ENCODE measurements at regions not wholly inside any gene's neighbourhood (a gene's known extent, or its start where the extent isn't known, plus 50 kb on each side); places are given as distances from the start of the nearest gene placed in this dataset.

DNA sequence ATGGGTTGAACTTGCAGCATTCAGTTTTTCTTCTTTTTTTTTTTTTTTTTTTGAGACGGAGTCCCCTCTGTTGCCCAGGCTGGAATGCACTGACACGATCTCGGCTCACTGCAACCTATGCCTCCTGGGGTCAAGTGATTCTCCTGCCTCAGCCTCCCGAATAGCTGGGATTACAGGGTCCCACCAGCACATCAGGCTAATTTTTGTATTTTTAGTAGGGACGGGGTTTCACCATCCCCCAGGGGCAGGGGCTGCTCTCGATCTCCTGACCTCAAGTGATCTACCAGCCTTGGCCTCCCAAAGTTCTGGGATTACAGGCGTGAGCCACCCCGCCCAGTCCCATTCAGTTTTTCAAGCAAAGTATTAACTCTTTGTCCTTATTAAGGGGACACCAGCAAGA is 117.6 kb upstream of the PRSS16 start:
- TF ChIP-seq CTCF (IDR thresholded peaks at IDR 0.05) (no peak), POLR2A (IDR thresholded peaks at IDR 0.05) (no peak)

Measured in body of pancreas (tissue), 4 donors.